ENCODE measurements at regions not wholly inside any gene's neighbourhood (a gene's known extent, or its start where the extent isn't known, plus 50 kb on each side); places are given as distances from the start of the nearest gene placed in this dataset.

DNA sequence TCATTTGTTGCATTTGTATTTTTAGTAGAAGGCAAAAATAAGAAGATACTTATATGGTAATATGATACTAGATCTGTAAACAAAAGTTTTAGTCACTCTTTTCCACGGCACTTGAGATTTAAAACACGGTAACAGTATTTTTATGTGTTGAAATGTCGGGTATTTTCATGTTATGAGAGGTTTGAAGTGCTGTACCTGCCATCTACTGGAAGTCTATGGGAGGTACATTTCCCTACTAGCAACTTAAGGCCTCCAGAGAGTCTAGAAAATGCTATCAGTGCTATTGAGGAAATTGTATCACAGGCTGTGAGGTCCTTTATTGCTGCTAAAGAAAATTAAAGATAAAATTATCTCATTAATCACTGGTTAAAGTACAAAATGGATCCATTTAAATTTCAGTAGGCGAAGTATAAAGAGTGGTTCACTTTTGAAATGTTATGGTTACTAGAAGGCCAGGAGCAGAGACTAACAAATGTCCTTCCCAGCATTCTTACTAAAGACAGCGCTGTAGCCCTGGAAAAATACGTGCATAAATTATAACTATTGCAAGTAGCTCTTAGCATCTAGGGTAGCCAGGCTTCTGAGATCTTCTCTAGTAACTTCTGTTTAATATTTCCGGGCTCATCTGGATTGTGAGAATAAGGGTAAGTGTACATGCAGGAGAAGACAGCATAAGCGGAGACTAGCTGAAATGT is 77.6 kb upstream of the PRKD1 start:
- TF ChIP-seq, protein P1, sequence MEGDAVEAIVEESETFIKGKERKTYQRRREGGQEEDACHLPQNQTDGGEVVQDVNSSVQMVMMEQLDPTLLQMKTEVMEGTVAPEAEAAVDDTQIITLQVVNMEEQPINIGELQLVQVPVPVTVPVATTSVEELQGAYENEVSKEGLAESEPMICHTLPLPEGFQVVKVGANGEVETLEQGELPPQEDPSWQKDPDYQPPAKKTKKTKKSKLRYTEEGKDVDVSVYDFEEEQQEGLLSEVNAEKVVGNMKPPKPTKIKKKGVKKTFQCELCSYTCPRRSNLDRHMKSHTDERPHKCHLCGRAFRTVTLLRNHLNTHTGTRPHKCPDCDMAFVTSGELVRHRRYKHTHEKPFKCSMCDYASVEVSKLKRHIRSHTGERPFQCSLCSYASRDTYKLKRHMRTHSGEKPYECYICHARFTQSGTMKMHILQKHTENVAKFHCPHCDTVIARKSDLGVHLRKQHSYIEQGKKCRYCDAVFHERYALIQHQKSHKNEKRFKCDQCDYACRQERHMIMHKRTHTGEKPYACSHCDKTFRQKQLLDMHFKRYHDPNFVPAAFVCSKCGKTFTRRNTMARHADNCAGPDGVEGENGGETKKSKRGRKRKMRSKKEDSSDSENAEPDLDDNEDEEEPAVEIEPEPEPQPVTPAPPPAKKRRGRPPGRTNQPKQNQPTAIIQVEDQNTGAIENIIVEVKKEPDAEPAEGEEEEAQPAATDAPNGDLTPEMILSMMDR (IDR thresholded peaks at IDR 0.05) = peak; percentile 25 to 59 (median 51)
- no peak for TF ChIP-seq POLR2A (IDR thresholded peaks at IDR 0.05)

Measured in esophagus squamous epithelium (tissue), 4 donors.